ENCODE measurements at regions not wholly inside any gene's neighbourhood (a gene's known extent, or its start where the extent isn't known, plus 50 kb on each side); places are given as distances from the start of the nearest gene placed in this dataset.

DNA sequence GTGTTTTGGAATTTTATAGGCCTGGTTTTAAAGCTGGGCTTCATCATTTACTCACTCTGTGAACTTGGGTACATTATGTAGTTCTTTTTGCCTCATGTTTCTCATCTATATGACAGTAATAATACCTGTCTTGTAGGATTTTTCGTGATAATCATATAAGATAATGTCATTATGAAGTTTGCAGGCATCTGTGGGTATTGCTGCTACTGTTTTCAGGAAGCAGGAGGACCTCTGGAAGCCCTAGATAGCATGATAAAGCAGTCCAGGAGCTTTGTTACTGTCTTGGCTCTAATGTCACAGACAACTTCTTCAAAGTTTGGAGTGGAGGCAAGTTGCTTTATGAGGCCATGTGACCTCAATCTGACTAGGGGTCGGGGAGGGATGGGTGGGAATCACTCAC is 145.0 kb upstream of the MEIS2 start:
- intact Hi-C loops (cut with DNase I; ENCODE audit: low total_unique reads), result no loop called here
- 25 to 45% (median 32%) methylated on average over 2 of the region's 2 CpGs for whole genome bisulfite sequencing, 5 donors
- Histone ChIP-seq H3K4me1 (no peaks in the 10 kb centered on the region), H3K27me3 (no peaks in the 10 kb centered on the region), H3K36me3 (no peaks in the 10 kb centered on the region), H3K27ac (no peak overlapping the region), H3K9me3 (no peaks in the 10 kb centered on the region), H3K4me3 (no peak overlapping the region)
- DNase-seq, result no peak
- TF ChIP-seq POLR2A (IDR thresholded peaks at IDR 0.05), result no peak
- TF ChIP-seq POLR2AphosphoS5 (IDR thresholded peaks at IDR 0.05), result no peak
- TF ChIP-seq, protein P1, sequence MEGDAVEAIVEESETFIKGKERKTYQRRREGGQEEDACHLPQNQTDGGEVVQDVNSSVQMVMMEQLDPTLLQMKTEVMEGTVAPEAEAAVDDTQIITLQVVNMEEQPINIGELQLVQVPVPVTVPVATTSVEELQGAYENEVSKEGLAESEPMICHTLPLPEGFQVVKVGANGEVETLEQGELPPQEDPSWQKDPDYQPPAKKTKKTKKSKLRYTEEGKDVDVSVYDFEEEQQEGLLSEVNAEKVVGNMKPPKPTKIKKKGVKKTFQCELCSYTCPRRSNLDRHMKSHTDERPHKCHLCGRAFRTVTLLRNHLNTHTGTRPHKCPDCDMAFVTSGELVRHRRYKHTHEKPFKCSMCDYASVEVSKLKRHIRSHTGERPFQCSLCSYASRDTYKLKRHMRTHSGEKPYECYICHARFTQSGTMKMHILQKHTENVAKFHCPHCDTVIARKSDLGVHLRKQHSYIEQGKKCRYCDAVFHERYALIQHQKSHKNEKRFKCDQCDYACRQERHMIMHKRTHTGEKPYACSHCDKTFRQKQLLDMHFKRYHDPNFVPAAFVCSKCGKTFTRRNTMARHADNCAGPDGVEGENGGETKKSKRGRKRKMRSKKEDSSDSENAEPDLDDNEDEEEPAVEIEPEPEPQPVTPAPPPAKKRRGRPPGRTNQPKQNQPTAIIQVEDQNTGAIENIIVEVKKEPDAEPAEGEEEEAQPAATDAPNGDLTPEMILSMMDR (IDR thresholded peaks at IDR 0.05), result no peak
- TF ChIP-seq EP300 (IDR thresholded peaks at IDR 0.05), result no peak

GRCh38 chr15:37246065-37246464 is 145.7 kb upstream of the MEIS2 start:
- no peak for TF ChIP-seq POLR2AphosphoS5 (IDR thresholded peaks at IDR 0.05)
- TF ChIP-seq POLR2A (IDR thresholded peaks at IDR 0.05), result no peak
- TF ChIP-seq, protein P1 (IDR thresholded peaks at IDR 0.05), result no peak
- TF ChIP-seq EP300 (IDR thresholded peaks at IDR 0.05), result no peak
- 55 to 76% (median 61%) methylated on average over 1 of the region's 1 CpG for WGBS, 5 donors
- Histone ChIP-seq H3K4me1 (no peaks in the 10 kb centered on the region), H3K4me3 (no peak overlapping the region), H3K9me3 (no peaks in the 10 kb centered on the region), H3K36me3 (no peaks in the 10 kb centered on the region), H3K27ac (no peak overlapping the region), H3K27me3 (no peaks in the 10 kb centered on the region)
- no peak for DNase-seq
- intact Hi-C loops (cut with DNase I; ENCODE audit: low total_unique reads), result no loop called here

- intact Hi-C loops (cut with DNase I; ENCODE audit: low total_unique reads), result no loop called here
- Histone ChIP-seq H3K4me3 (no peak overlapping the region), H3K4me1 (no peaks in the 10 kb centered on the region), H3K36me3 (no peaks in the 10 kb centered on the region), H3K27me3 (no peaks in the 10 kb centered on the region), H3K27ac (no peak overlapping the region), H3K9me3 (no peaks in the 10 kb centered on the region)
- 83 to 97% (median 88%) methylated on average over 3 of the region's 3 CpGs for WGBS, 5 donors
- TF ChIP-seq POLR2A (IDR thresholded peaks at IDR 0.05) (no peak), POLR2AphosphoS5 (IDR thresholded peaks at IDR 0.05) (no peak), EP300 (IDR thresholded peaks at IDR 0.05) (no peak)
- TF ChIP-seq, protein P1 (IDR thresholded peaks at IDR 0.05), result no peak
- DNase-seq, result no peak
Observed at GRCh38 chr15:37246856-37247255, 146.5 kb upstream of the MEIS2 start.

- Histone ChIP-seq H3K27me3 (no peaks in the 10 kb centered on the region), H3K36me3 (no peaks in the 10 kb centered on the region), H3K27ac (no peak overlapping the region), H3K4me3 (no peak overlapping the region), H3K9me3 (no peaks in the 10 kb centered on the region), H3K4me1 (no peaks in the 10 kb centered on the region)
- intact Hi-C loops (cut with DNase I; ENCODE audit: low total_unique reads), result no loop called here
- TF ChIP-seq EP300 (IDR thresholded peaks at IDR 0.05) (no peak), POLR2A (IDR thresholded peaks at IDR 0.05) (no peak), POLR2AphosphoS5 (IDR thresholded peaks at IDR 0.05) (no peak)
- TF ChIP-seq, protein P1 (IDR thresholded peaks at IDR 0.05), result no peak
- DNase-seq, result no peak
Observed at GRCh38 chr15:37249249-37249648, 148.9 kb upstream of the MEIS2 start.
